Mesenchymal stem cell (in vitro differentiated cells and primary cell): ENCODE measurements at regions not wholly inside any gene's neighbourhood (a gene's known extent, or its start where the extent isn't known, plus 50 kb on each side); places are given as distances from the start of the nearest gene placed in this dataset.

ENCODE experiments used
- DNase-seq: peaks from one replicate; pipeline ENCODE4 v3.0.0-alpha.2; 2013
- H2AFZ ChIP-seq: one replicate; pipeline ENCODE4 v1.6.1; 2013; ENCODE audit warnings: low read depth, mild to moderate bottlenecking, control low read depth, inconsistent platforms, low read length, moderate library complexity
- H2AK5ac ChIP-seq: 2 replicates; pipeline ENCODE4 v1.6.1; 2013; ENCODE audit warnings: low read length, moderate library complexity, mild to moderate bottlenecking, inconsistent platforms; ENCODE audit not compliant: severe bottlenecking
- H2BK120ac ChIP-seq: one replicate; pipeline ENCODE4 v1.6.1; 2013; ENCODE audit warnings: low read depth, mild to moderate bottlenecking, inconsistent platforms, low read length, moderate library complexity
- H2BK12ac ChIP-seq, 2 experiments: one replicate each; pipeline ENCODE4 v1.6.1; 2013; ENCODE audit warnings: inconsistent platforms in 2 of 2, low read length in 2 of 2, mild to moderate bottlenecking in 2 of 2, moderate library complexity in 2 of 2, control low read depth in 1 of 2
- H2BK15ac ChIP-seq: one replicate; pipeline ENCODE4 v1.6.1; 2013; ENCODE audit warnings: mild to moderate bottlenecking, low read depth, inconsistent platforms; ENCODE audit not compliant: poor library complexity, severe bottlenecking
- H2BK5ac ChIP-seq: 2 replicates; pipeline ENCODE4 v1.6.1; 2013; ENCODE audit warnings: low read depth, mild to moderate bottlenecking, low read length, control low read depth, inconsistent platforms; ENCODE audit not compliant: poor library complexity, severe bottlenecking
- H3K14ac ChIP-seq, 2 experiments: one replicate each; pipeline ENCODE4 v1.6.1; 2013; ENCODE audit warnings: inconsistent platforms in 2 of 2, low read length in 2 of 2, control low read depth in 1 of 2, mild to moderate bottlenecking in 1 of 2, moderate library complexity in 1 of 2
- H3K18ac ChIP-seq, 2 experiments: one replicate each; pipeline ENCODE4 v1.6.1; 2013; ENCODE audit warnings: inconsistent platforms in 2 of 2, low read length in 2 of 2, control low read depth in 1 of 2, low read depth in 1 of 2, mild to moderate bottlenecking in 1 of 2
- H3K23ac ChIP-seq, 2 experiments: one replicate each; pipeline ENCODE4 v1.6.1; 2013; ENCODE audit warnings: inconsistent platforms in 2 of 2, low read length in 2 of 2, mild to moderate bottlenecking in 2 of 2, moderate library complexity in 2 of 2, control low read depth in 1 of 2
- H3K27ac ChIP-seq: 2 replicates; pipeline ENCODE4 v1.5.1; 2013; ENCODE audit warnings: mild to moderate bottlenecking, moderate library complexity, low read length, control low read depth, inconsistent platforms; ENCODE audit not compliant: poor library complexity, severe bottlenecking
- H3K27me3 ChIP-seq, 2 experiments: 2 replicates each; pipeline versions ENCODE4 v1.6.1 to v1.7.0; 2013; ENCODE audit warnings: low read length in 2 of 2, mild to moderate bottlenecking in 2 of 2, moderate library complexity in 2 of 2, control low read depth in 1 of 2, inconsistent platforms in 1 of 2; ENCODE audit not compliant: control insufficient read depth in 1 of 2, insufficient read depth in 1 of 2
- H3K36me3 ChIP-seq, 2 experiments: 2 replicates each; pipeline versions ENCODE4 v1.6.1 to v1.7.0; 2013; ENCODE audit warnings: low read length in 2 of 2, control low read depth in 1 of 2, inconsistent platforms in 1 of 2, low read depth in 1 of 2, mild to moderate bottlenecking in 1 of 2; ENCODE audit not compliant: insufficient read depth in 2 of 2, control insufficient read depth in 1 of 2
- H3K4ac ChIP-seq, 2 experiments: one replicate each; pipeline ENCODE4 v1.6.1; 2013; ENCODE audit warnings: inconsistent platforms in 2 of 2, low read length in 2 of 2, mild to moderate bottlenecking in 2 of 2, moderate library complexity in 2 of 2, control low read depth in 1 of 2, low read depth in 1 of 2
- H3K4me1 ChIP-seq: 2 replicates; pipeline ENCODE4 v1.6.1; 2013; ENCODE audit warnings: low read depth, low read length, control low read depth; ENCODE audit not compliant: control insufficient read depth, insufficient read depth
- H3K4me2 ChIP-seq: 2 replicates; pipeline ENCODE4 v1.6.1; 2013; ENCODE audit warnings: low read length, mild to moderate bottlenecking, inconsistent platforms; ENCODE audit not compliant: poor library complexity, severe bottlenecking
- H3K4me3 ChIP-seq, 2 experiments: 2 replicates each; pipeline versions ENCODE4 v1.5.1 to v1.7.0; 2013; ENCODE audit warnings: low read length in 2 of 2, mild to moderate bottlenecking in 2 of 2, control low read depth in 1 of 2, low read depth in 1 of 2; ENCODE audit not compliant: insufficient read depth in 1 of 2
- H3K79me1 ChIP-seq: replicated peaks from 2 replicates; pipeline ENCODE4 v1.6.1; 2013; ENCODE audit warnings: mild to moderate bottlenecking, control low read depth, low read length, inconsistent platforms; ENCODE audit not compliant: poor library complexity, severe bottlenecking
- H3K9ac ChIP-seq: 2 replicates; pipeline ENCODE4 v1.7.0; 2013; ENCODE audit warnings: mild to moderate bottlenecking, low read length, moderate library complexity
- H3K9me3 ChIP-seq: 2 replicates; pipeline ENCODE4 v1.7.0; 2013; ENCODE audit warnings: mild to moderate bottlenecking, low read length; ENCODE audit not compliant: control insufficient read depth
- H4K8ac ChIP-seq: one replicate; pipeline ENCODE4 v1.6.1; 2013; ENCODE audit warnings: inconsistent platforms, mild to moderate bottlenecking, low read length, moderate library complexity
- H4K91ac ChIP-seq: one replicate; pipeline ENCODE4 v1.6.1; 2013; ENCODE audit warnings: mild to moderate bottlenecking, low read length, inconsistent platforms
- WGBS: methylation state at CpG from one replicate; pipeline ENCODE4 v1.1.7; 2013; ENCODE audit warnings: mixed read lengths; 5-methylcytosine and 5-hydroxymethylcytosine counted together

GRCh38 chr1:30125021-30125820 is 598.2 kb downstream of the MATN1 start:
- H2BK15ac ChIP-seq = no peak overlapping the region
- H3K23ac ChIP-seq = no peak overlapping the region
- no peak overlapping the region for H4K91ac ChIP-seq
- H2BK12ac ChIP-seq = no peak overlapping the region
- no peak overlapping the region for H3K9ac ChIP-seq
- H2BK120ac ChIP-seq = no peak overlapping the region
- no peak overlapping the region for H3K4me2 ChIP-seq
- H4K8ac ChIP-seq = no peak overlapping the region
- H3K14ac ChIP-seq = no peak overlapping the region
- no peak overlapping the region for H3K4ac ChIP-seq
- no peaks in the 10 kb centered on the region for H3K79me1 ChIP-seq
- H2BK5ac ChIP-seq = no peak overlapping the region
- H2AFZ ChIP-seq = no peak overlapping the region
- 51% methylated on average over 7 of the region's 8 CpGs for WGBS
- H2AK5ac ChIP-seq = no peak overlapping the region
- DNase-seq = no peak
- no peak overlapping the region for H3K27ac ChIP-seq
- no peak overlapping the region for H3K4me3 ChIP-seq
- H3K4me1 ChIP-seq = no peaks in the 10 kb centered on the region
- H3K9me3 ChIP-seq = no peaks in the 10 kb centered on the region
- no peaks in the 10 kb centered on the region for H3K36me3 ChIP-seq
- H3K18ac ChIP-seq = no peak overlapping the region
- peaks cover 6 to 23% of the 10 kb centered on the region in 2 experiments for H3K27me3 ChIP-seq

GRCh38 chr1:30123896-30124295 is 599.5 kb downstream of the MATN1 start:
- no peak overlapping the region for H2BK12ac ChIP-seq
- H2BK5ac ChIP-seq = no peak overlapping the region
- no peak overlapping the region for H3K4ac ChIP-seq
- no peak overlapping the region for H3K27ac ChIP-seq
- H3K4me3 ChIP-seq = no peak overlapping the region
- H4K91ac ChIP-seq = no peak overlapping the region
- H3K4me1 ChIP-seq = no peaks in the 10 kb centered on the region
- no peak overlapping the region for H3K9ac ChIP-seq
- H3K79me1 ChIP-seq = no peaks in the 10 kb centered on the region
- peaks cover 6 to 23% of the 10 kb centered on the region in 2 experiments for H3K27me3 ChIP-seq
- no peak overlapping the region for H3K18ac ChIP-seq
- no peak overlapping the region for H2BK120ac ChIP-seq
- H3K23ac ChIP-seq = no peak overlapping the region
- H3K9me3 ChIP-seq = no peaks in the 10 kb centered on the region
- H2BK15ac ChIP-seq = no peak overlapping the region
- no peaks in the 10 kb centered on the region for H3K36me3 ChIP-seq
- no peak overlapping the region for H3K4me2 ChIP-seq
- H2AK5ac ChIP-seq = no peak overlapping the region
- DNase-seq = no peak
- 73% methylated on average over 4 of the region's 4 CpGs for WGBS
- no peak overlapping the region for H2AFZ ChIP-seq
- H4K8ac ChIP-seq = no peak overlapping the region
- no peak overlapping the region for H3K14ac ChIP-seq

- no peak overlapping the region for H3K18ac ChIP-seq
- H2BK12ac ChIP-seq = no peak overlapping the region
- no peak overlapping the region for H3K4ac ChIP-seq
- no peaks in the 10 kb centered on the region for H3K36me3 ChIP-seq
- H3K4me3 ChIP-seq = peak overlapping the region in 1 of 2 experiments; percentile 31
- DNase-seq = no peak
- H3K9ac ChIP-seq = no peak overlapping the region
- no peak overlapping the region for H4K91ac ChIP-seq
- H2AK5ac ChIP-seq = no peak overlapping the region
- H2AFZ ChIP-seq = no peak overlapping the region
- H3K27me3 ChIP-seq = peaks cover 10 to 28% of the 10 kb centered on the region in 2 experiments
- H3K9me3 ChIP-seq = no peaks in the 10 kb centered on the region
- H2BK120ac ChIP-seq = no peak overlapping the region
- no peaks in the 10 kb centered on the region for H3K4me1 ChIP-seq
- H2BK15ac ChIP-seq = no peak overlapping the region
- H2BK5ac ChIP-seq = no peak overlapping the region
- no peak overlapping the region for H3K23ac ChIP-seq
- H3K27ac ChIP-seq = no peak overlapping the region
- no peak overlapping the region for H4K8ac ChIP-seq
- no peak overlapping the region for H3K4me2 ChIP-seq
- no peak overlapping the region for H3K14ac ChIP-seq
- H3K79me1 ChIP-seq = no peaks in the 10 kb centered on the region
Observed at GRCh38 chr1:30123036-30123435, 600.3 kb downstream of the MATN1 start.

GRCh38 chr1:30120245-30121000 is 603.0 kb downstream of the MATN1 start:
- Histone ChIP-seq H2AFZ (no peak overlapping the region), H3K23ac (no peak overlapping the region), H3K36me3 (no peaks in the 10 kb centered on the region), H2BK5ac (no peak overlapping the region), H2BK15ac (no peak overlapping the region), H2BK12ac (no peak overlapping the region), H3K79me1 (no peaks in the 10 kb centered on the region), H2BK120ac (no peak overlapping the region), H3K27ac (no peak overlapping the region), H2AK5ac (no peak overlapping the region), H4K91ac (no peak overlapping the region), H3K4ac (no peak overlapping the region), H3K27me3 (peaks cover 7 to 28% of the 10 kb centered on the region in 2 experiments), H3K4me2 (no peak overlapping the region), H3K14ac (no peak overlapping the region), H3K18ac (no peak overlapping the region), H3K9me3 (no peaks in the 10 kb centered on the region), H3K9ac (no peak overlapping the region), H4K8ac (no peak overlapping the region), H3K4me1 (no peaks in the 10 kb centered on the region), H3K4me3 (no peak overlapping the region)
- WGBS = 78% methylated on average over 16 of the region's 16 CpGs
- DNase-seq = no peak
